BE2C (cell line): ENCODE measurements at regions not wholly inside any gene's neighbourhood (a gene's known extent, or its start where the extent isn't known, plus 50 kb on each side); places are given as distances from the start of the nearest gene placed in this dataset.
"Not testable (repeated sequence)": the region's sequence is repeated elsewhere in the genome, so short reads cannot be mapped to it uniquely, and the experiment has no call there.

Source experiments
- DNase-seq: peaks from one replicate; pipeline ENCODE4 v3.0.0-alpha.2; 2020
- H3K27me3 ChIP-seq: fragments of 250-450 bp; sonication (Bioruptor Pico); 2 replicates; pipeline ENCODE4 v1.5.1; 2020; ENCODE audit warnings: mild to moderate bottlenecking
- H3K36me3 ChIP-seq: fragments of 250-450 bp; sonication (Bioruptor Pico); 2 replicates; pipeline ENCODE4 v1.5.1; 2020; ENCODE audit warnings: mild to moderate bottlenecking
- H3K4me1 ChIP-seq: fragments of 250-450 bp; sonication (Bioruptor Pico); 2 replicates; pipeline ENCODE4 v1.5.1; 2020
- H3K4me3 ChIP-seq: 2 replicates; pipeline ENCODE4 v1.5.1; 2011; ENCODE audit warnings: low read depth, low read length
- H3K9me3 ChIP-seq: fragments of 250-450 bp; sonication (Bioruptor Pico); 2 replicates; pipeline ENCODE4 v1.5.1; 2020
- CTCF ChIP-seq: IDR thresholded peaks from 2 replicates; pipeline ENCODE4 v1.5.1; 2012; ENCODE audit warnings: mild to moderate bottlenecking, low read depth, low read length

- no peak for DNase-seq
- Histone ChIP-seq H3K4me1 (no peaks in the 10 kb centered on the region), H3K36me3 (no peaks in the 10 kb centered on the region), H3K27me3 (no peaks in the 10 kb centered on the region), H3K9me3 (no peaks in the 10 kb centered on the region), H3K4me3 (no peak overlapping the region)
- no peak for TF ChIP-seq CTCF
Observed at GRCh38 chr22:44638971-44639760, 62.8 kb upstream of the PRR5 start.

GRCh38 chr22:44636502-44637206, 65.3 kb upstream of the PRR5 start:
- not testable (repeated sequence) for H3K4me1 ChIP-seq, H3K4me3 ChIP-seq, DNase-seq, H3K36me3 ChIP-seq, H3K27me3 ChIP-seq, H3K9me3 ChIP-seq

- not testable (repeated sequence) for DNase-seq, H3K36me3 ChIP-seq, H3K4me3 ChIP-seq, H3K9me3 ChIP-seq, H3K4me1 ChIP-seq, H3K27me3 ChIP-seq
Observed at GRCh38 chr22:44635567-44635966, 66.4 kb upstream of the PRR5 start.

- no peaks in the 10 kb centered on the region for H3K9me3 ChIP-seq
- H3K36me3 ChIP-seq: no peaks in the 10 kb centered on the region
- no peak for DNase-seq
- TF ChIP-seq CTCF: no peak
- H3K4me3 ChIP-seq: no peak overlapping the region
- no peaks in the 10 kb centered on the region for H3K27me3 ChIP-seq
- H3K4me1 ChIP-seq: no peaks in the 10 kb centered on the region
Observed at GRCh38 chr22:44634426-44635321, 67.3 kb upstream of the PRR5 start.

- no peak for DNase-seq
- H3K4me3 ChIP-seq: no peak overlapping the region
- H3K36me3 ChIP-seq: no peaks in the 10 kb centered on the region
- H3K4me1 ChIP-seq: no peaks in the 10 kb centered on the region
- H3K27me3 ChIP-seq: no peaks in the 10 kb centered on the region
- no peak for TF ChIP-seq CTCF
- H3K9me3 ChIP-seq: no peaks in the 10 kb centered on the region
Observed at GRCh38 chr22:44633647-44634046, 68.4 kb upstream of the PRR5 start.

- no peaks in the 10 kb centered on the region for H3K4me1 ChIP-seq
- no peaks in the 10 kb centered on the region for H3K27me3 ChIP-seq
- no peaks in the 10 kb centered on the region for H3K36me3 ChIP-seq
- no peak for TF ChIP-seq CTCF
- H3K4me3 ChIP-seq: no peak overlapping the region
- no peak for DNase-seq
- no peaks in the 10 kb centered on the region for H3K9me3 ChIP-seq
Observed at GRCh38 chr22:44632541-44633396, 69.2 kb upstream of the PRR5 start.
